HEK293 (cell line): ENCODE measurements at regions not wholly inside any gene's neighbourhood (a gene's known extent, or its start where the extent isn't known, plus 50 kb on each side); places are given as distances from the start of the nearest gene placed in this dataset.

Experiments used
- CTCF ChIA-PET: fragments of 350-600 bp; formaldehyde crosslinking; extraction: SDS; loops from one replicate; lab custom pipeline; 2021; ENCODE audit warnings: antibody characterized with exemption; lab: Yijun Ruan, JAX
- POLR2A ChIA-PET: fragments of 300-600 bp; formaldehyde crosslinking; extraction: SDS; loops from one replicate; lab custom pipeline; 2020; ENCODE audit warnings: antibody characterized with exemption, inconsistent platforms; lab: Yijun Ruan, JAX
- H3K27ac ChIP-seq: fragments of 200-500 bp; sonication (Bioruptor generic); 2 replicates; pipeline ENCODE4 v1.5.1; 2014; ENCODE audit warnings: low read depth, low read length, control low read depth, inconsistent platforms; ENCODE audit errors: extremely low read depth
- H3K36me3 ChIP-seq, 2 experiments: fragments of 200-500 bp in 1 of 2; sonication (Bioruptor generic) in 1 of 2; 1 replicate in 1 of 2; 2 replicates in 1 of 2; pipeline ENCODE4 v1.5.1; 2014 to 2017; ENCODE audit warnings: inconsistent platforms in 2 of 2, low read length in 2 of 2; ENCODE audit not compliant: control insufficient read depth in 2 of 2, insufficient read depth in 1 of 2
- H3K4me1 ChIP-seq: fragments of 200-500 bp; sonication (Bioruptor generic); 2 replicates; pipeline ENCODE4 v1.5.1; 2014; ENCODE audit warnings: mild to moderate bottlenecking, low read length, inconsistent platforms; ENCODE audit not compliant: control insufficient read depth, insufficient read depth
- H3K4me3 ChIP-seq: 2 replicates; pipeline ENCODE4 v1.5.1; 2011; ENCODE audit warnings: low read depth, mild to moderate bottlenecking, control low read depth, low read length, moderate library complexity
- H3K9me3 ChIP-seq: fragments of 200-500 bp; sonication (Bioruptor generic); 2 replicates; pipeline ENCODE4 v1.5.1; 2014; ENCODE audit warnings: low read depth, low read length, inconsistent platforms; ENCODE audit not compliant: control insufficient read depth, insufficient read depth
- BCL11B ChIP-seq: fragments of 450-650 bp; formaldehyde crosslinking; IDR thresholded peaks from 2 replicates; pipeline ENCODE4 v1.5.1; 2016; ENCODE audit warnings: low read depth, missing biosample characterization, missing genetic modification characterization
- PRDM1 ChIP-seq: fragments of 450-650 bp; formaldehyde crosslinking; IDR thresholded peaks from 2 replicates; pipeline ENCODE4; 2016; ENCODE audit warnings: missing biosample characterization, missing genetic modification characterization
- TRIM28 ChIP-seq: IDR thresholded peaks from 2 replicates; pipeline ENCODE4 v1.6.1; 2011; ENCODE audit warnings: low read length, control low read depth, borderline replicate concordance
- ZBTB1 ChIP-seq: fragments of 450-650 bp; formaldehyde crosslinking; IDR thresholded peaks from 2 replicates; pipeline ENCODE4 v1.5.1; 2016; ENCODE audit warnings: missing biosample characterization, missing genetic modification characterization
- ZBTB21 ChIP-seq: fragments of 450-650 bp; formaldehyde crosslinking; IDR thresholded peaks from 2 replicates; pipeline ENCODE4 v1.5.1; 2017; ENCODE audit warnings: missing biosample characterization, missing genetic modification characterization
- ZFP37 ChIP-seq: fragments of 450-650 bp; formaldehyde crosslinking; IDR thresholded peaks from 2 replicates; pipeline ENCODE4 v1.5.1; 2016; ENCODE audit warnings: missing biosample characterization, missing genetic modification characterization
- ZFP41 ChIP-seq: fragments of 450-650 bp; formaldehyde crosslinking; IDR thresholded peaks from 2 replicates; pipeline ENCODE4 v1.5.1; 2016; ENCODE audit warnings: missing biosample characterization, missing genetic modification characterization, borderline replicate concordance
- ZNF132 ChIP-seq: fragments of 450-650 bp; formaldehyde crosslinking; IDR thresholded peaks from 2 replicates; pipeline ENCODE4 v1.5.1; 2017; ENCODE audit warnings: missing biosample characterization, missing genetic modification characterization, borderline replicate concordance
- ZNF133 ChIP-seq: fragments of 450-650 bp; formaldehyde crosslinking; IDR thresholded peaks from 2 replicates; pipeline ENCODE4 v1.5.1; 2016; ENCODE audit warnings: missing biosample characterization, missing genetic modification characterization
- ZNF16 ChIP-seq: fragments of 450-650 bp; formaldehyde crosslinking; IDR thresholded peaks from 2 replicates; pipeline ENCODE4 v1.5.1; 2016; ENCODE audit warnings: low read depth, missing biosample characterization, missing genetic modification characterization
- ZNF214 ChIP-seq: fragments of 450-650 bp; formaldehyde crosslinking; IDR thresholded peaks from 2 replicates; pipeline ENCODE4 v1.5.1; 2017; ENCODE audit warnings: missing biosample characterization, mild to moderate bottlenecking, missing genetic modification characterization, borderline replicate concordance
- ZNF350 ChIP-seq: fragments of 450-650 bp; formaldehyde crosslinking; IDR thresholded peaks from 2 replicates; pipeline ENCODE4 v1.5.0; 2017; ENCODE audit warnings: missing biosample characterization, mild to moderate bottlenecking, missing genetic modification characterization
- ZNF585B ChIP-seq: fragments of 450-650 bp; formaldehyde crosslinking; IDR thresholded peaks from 2 replicates; pipeline ENCODE4 v1.5.1; 2016; ENCODE audit warnings: missing biosample characterization, missing genetic modification characterization
- ZNF654 ChIP-seq: fragments of 450-650 bp; formaldehyde crosslinking; IDR thresholded peaks from 2 replicates; pipeline ENCODE4 v1.5.1; 2016; ENCODE audit warnings: low read depth, missing biosample characterization, missing genetic modification characterization
- ZNF658 ChIP-seq: fragments of 450-650 bp; formaldehyde crosslinking; IDR thresholded peaks from 2 replicates; pipeline ENCODE4; 2016; ENCODE audit warnings: missing biosample characterization, missing genetic modification characterization
- ZNF747 ChIP-seq: fragments of 450-650 bp; formaldehyde crosslinking; IDR thresholded peaks from 2 replicates; pipeline ENCODE4 v1.5.1; 2016; ENCODE audit warnings: missing biosample characterization, missing genetic modification characterization
- ZNF76 ChIP-seq: fragments of 450-650 bp; formaldehyde crosslinking; IDR thresholded peaks from 2 replicates; pipeline ENCODE4; 2016; ENCODE audit warnings: low read depth, missing biosample characterization, missing genetic modification characterization, borderline replicate concordance
- ZNF785 ChIP-seq: fragments of 450-650 bp; formaldehyde crosslinking; IDR thresholded peaks from 2 replicates; pipeline ENCODE4 v1.5.1; 2016; ENCODE audit warnings: missing biosample characterization, missing genetic modification characterization
- ZNF792 ChIP-seq: fragments of 450-650 bp; formaldehyde crosslinking; IDR thresholded peaks from 2 replicates; pipeline ENCODE4 v1.5.1; 2016; ENCODE audit warnings: missing biosample characterization, missing genetic modification characterization
- ZNF843 ChIP-seq: fragments of 450-650 bp; formaldehyde crosslinking; IDR thresholded peaks from 2 replicates; pipeline ENCODE4 v1.5.1; 2016; ENCODE audit warnings: missing biosample characterization, missing genetic modification characterization
- TF ChIP-seq, protein P1 (sequence below): fragments of 450-650 bp; formaldehyde crosslinking; IDR thresholded peaks from 2 replicates; pipeline ENCODE4 v1.5.1; 2016; ENCODE audit warnings: missing biosample characterization, missing genetic modification characterization
- TF ChIP-seq, protein P2 (sequence below): fragments of 450-650 bp; formaldehyde crosslinking; IDR thresholded peaks from 2 replicates; pipeline ENCODE4 v1.5.1; 2016; ENCODE audit warnings: missing biosample characterization, missing genetic modification characterization
- TF ChIP-seq, protein P3 (sequence below): fragments of 450-650 bp; formaldehyde crosslinking; IDR thresholded peaks from 2 replicates; pipeline ENCODE4 v1.5.1; 2016; ENCODE audit warnings: missing biosample characterization, missing genetic modification characterization

DNA sequence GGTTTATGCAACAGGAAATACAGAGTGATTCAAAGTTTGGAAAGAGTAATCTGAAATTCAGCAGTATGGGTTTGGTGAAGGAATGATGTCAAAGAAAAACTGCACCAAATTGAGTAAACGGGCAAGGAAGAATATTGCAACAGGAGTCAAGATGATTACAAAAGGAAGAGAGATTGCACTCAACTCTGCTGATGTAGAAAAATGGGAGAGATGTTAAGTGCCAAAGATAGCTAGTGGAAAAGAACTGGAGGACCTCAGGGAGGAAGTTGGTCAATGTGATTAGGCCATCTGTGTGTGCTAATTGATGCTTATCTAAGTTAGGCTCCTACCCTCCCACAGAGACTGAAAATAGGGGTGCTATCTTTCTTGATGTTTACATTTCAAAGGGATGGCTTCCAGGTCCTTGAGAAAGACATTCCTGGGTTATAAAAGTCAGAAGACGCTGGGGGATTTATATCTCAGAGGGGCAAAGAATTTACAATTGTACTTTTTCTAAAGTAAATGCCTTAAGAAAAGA lies 167.4 kb upstream of the FAM47A start (continued):
- TF ChIP-seq, protein P1, sequence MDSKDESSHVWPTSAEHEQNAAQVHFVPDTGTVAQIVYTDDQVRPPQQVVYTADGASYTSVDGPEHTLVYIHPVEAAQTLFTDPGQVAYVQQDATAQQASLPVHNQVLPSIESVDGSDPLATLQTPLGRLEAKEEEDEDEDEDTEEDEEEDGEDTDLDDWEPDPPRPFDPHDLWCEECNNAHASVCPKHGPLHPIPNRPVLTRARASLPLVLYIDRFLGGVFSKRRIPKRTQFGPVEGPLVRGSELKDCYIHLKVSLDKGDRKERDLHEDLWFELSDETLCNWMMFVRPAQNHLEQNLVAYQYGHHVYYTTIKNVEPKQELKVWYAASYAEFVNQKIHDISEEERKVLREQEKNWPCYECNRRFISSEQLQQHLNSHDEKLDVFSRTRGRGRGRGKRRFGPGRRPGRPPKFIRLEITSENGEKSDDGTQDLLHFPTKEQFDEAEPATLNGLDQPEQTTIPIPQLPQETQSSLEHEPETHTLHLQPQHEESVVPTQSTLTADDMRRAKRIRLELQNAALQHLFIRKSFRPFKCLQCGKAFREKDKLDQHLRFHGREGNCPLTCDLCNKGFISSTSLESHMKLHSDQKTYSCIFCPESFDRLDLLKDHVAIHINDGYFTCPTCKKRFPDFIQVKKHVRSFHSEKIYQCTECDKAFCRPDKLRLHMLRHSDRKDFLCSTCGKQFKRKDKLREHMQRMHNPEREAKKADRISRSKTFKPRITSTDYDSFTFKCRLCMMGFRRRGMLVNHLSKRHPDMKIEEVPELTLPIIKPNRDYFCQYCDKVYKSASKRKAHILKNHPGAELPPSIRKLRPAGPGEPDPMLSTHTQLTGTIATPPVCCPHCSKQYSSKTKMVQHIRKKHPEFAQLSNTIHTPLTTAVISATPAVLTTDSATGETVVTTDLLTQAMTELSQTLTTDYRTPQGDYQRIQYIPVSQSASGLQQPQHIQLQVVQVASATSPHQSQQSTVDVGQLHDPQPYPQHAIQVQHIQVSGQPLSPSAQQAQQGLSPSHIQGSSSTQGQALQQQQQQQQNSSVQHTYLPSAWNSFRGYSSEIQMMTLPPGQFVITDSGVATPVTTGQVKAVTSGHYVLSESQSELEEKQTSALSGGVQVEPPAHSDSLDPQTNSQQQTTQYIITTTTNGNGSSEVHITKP = no peak
- TF ChIP-seq TRIM28 (no peak), ZNF350 (tag by site-specific recombination) (no peak), ZBTB1 (tag by site-specific recombination) (no peak), ZNF16 (tag by site-specific recombination) (no peak), ZNF792 (no peak), ZNF785 (tag by site-specific recombination) (no peak)
- TF ChIP-seq, protein P2, sequence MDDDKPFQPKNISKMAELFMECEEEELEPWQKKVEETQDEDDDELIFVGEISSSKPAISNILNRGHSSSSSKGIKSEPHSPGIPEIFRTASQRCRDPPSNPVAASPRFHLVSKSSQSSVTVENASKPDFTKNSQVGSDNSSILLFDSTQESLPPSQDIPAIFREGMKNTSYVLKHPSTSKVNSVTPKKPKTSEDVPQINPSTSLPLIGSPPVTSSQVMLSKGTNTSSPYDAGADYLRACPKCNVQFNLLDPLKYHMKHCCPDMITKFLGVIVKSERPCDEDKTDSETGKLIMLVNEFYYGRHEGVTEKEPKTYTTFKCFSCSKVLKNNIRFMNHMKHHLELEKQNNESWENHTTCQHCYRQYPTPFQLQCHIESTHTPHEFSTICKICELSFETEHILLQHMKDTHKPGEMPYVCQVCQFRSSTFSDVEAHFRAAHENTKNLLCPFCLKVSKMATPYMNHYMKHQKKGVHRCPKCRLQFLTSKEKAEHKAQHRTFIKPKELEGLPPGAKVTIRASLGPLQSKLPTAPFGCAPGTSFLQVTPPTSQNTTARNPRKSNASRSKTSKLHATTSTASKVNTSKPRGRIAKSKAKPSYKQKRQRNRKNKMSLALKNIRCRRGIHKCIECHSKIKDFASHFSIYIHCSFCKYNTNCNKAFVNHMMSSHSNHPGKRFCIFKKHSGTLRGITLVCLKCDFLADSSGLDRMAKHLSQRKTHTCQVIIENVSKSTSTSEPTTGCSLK (tag by site-specific recombination) = no peak

DNA sequence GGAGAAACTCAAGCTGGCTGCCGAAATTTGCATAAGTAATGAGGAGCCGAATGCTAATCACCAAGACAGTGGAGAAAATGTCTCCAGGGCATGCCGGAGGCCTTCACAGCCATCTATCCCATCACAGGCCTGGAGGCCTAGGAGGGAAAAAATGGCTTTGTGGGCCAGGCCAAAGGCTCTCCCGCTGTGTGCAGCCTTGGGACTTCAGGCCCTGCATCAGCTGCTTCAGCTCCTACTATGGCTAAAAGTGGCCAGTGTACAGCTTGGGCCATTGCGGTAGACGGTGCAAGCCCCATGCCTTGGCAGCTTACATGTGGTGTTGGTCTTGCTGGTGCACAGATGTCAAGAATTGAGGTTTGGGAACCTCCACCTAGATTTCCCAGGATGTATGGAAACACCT lies 162.6 kb upstream of the FAM47A start:
- Histone ChIP-seq H3K4me3 (no peak overlapping the region), H3K27ac (no peak overlapping the region), H3K36me3 (no peaks in the 10 kb centered on the region), H3K9me3 (peaks cover 2% of the 10 kb centered on the region), H3K4me1 (no peaks in the 10 kb centered on the region)
- ChIA-PET CTCF (no interaction called here), POLR2A (no interaction called here)
- peak; percentile 68 for TF ChIP-seq ZNF585B (tag by site-specific recombination)
- TF ChIP-seq ZNF658 (tag by site-specific recombination) = no peak

DNA sequence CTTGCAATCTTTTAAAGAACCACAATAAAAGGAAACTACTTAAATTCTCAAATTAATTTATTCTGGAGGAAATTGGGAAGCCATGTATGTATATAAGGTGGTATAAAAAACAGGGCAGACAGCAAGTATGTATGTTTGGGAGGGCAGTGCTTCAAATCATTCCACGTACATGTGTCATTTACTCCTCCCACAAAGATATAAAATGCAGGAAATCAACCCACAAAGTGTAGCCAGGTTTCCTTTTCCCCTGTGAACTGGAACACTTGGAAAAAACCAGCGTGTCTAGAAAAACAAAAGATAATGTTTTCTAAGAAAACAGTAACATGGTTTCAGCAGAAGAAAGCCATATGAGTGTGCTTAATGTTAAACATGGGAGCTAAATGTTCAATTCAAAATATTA lies 156.7 kb upstream of the FAM47A start:
- ChIA-PET CTCF (no interaction called here), POLR2A (no interaction called here)
- Histone ChIP-seq H3K27ac (no peak overlapping the region), H3K36me3 (no peaks in the 10 kb centered on the region), H3K9me3 (no peaks in the 10 kb centered on the region), H3K4me1 (no peaks in the 10 kb centered on the region), H3K4me3 (no peak overlapping the region)
- TF ChIP-seq, protein P3, sequence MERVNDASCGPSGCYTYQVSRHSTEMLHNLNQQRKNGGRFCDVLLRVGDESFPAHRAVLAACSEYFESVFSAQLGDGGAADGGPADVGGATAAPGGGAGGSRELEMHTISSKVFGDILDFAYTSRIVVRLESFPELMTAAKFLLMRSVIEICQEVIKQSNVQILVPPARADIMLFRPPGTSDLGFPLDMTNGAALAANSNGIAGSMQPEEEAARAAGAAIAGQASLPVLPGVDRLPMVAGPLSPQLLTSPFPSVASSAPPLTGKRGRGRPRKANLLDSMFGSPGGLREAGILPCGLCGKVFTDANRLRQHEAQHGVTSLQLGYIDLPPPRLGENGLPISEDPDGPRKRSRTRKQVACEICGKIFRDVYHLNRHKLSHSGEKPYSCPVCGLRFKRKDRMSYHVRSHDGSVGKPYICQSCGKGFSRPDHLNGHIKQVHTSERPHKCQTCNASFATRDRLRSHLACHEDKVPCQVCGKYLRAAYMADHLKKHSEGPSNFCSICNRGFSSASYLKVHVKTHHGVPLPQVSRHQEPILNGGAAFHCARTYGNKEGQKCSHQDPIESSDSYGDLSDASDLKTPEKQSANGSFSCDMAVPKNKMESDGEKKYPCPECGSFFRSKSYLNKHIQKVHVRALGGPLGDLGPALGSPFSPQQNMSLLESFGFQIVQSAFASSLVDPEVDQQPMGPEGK (tag by site-specific recombination) = no peak
- TF ChIP-seq ZNF76 (no peak), ZNF654 (tag by site-specific recombination) (no peak), BCL11B (tag by site-specific recombination) (no peak), ZFP41 (tag by site-specific recombination) (no peak), ZNF747 (no peak), ZNF843 (tag by site-specific recombination) (no peak), PRDM1 (tag by site-specific recombination) (no peak), ZNF214 (no peak), ZFP37 (tag by site-specific recombination) (no peak), ZBTB21 (tag by site-specific recombination) (no peak), ZNF133 (no peak), ZNF132 (tag by site-specific recombination) (no peak)
